ENCODE measurements at regions not wholly inside any gene's neighbourhood (a gene's known extent, or its start where the extent isn't known, plus 50 kb on each side); places are given as distances from the start of the nearest gene placed in this dataset.

DNA sequence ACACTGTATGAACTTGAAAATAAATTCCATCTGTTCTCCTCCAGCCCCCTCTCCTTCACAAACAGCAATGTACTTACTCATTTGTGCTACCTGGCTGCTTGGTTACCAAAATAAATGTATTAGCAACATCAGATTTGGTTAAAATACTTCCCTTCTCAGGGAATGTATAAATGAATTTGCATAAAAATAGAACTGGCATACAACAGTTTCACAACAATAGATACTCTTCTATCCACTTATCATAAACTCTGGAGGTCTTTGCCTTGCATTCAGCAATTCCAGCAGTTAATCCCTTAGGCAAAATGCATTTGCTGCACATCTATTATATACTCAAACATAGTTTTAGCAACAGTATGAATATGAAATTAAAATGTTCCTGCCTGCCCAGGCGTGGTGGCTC lies 658.2 kb downstream of the CENPC start:
- TF ChIP-seq, protein P1, sequence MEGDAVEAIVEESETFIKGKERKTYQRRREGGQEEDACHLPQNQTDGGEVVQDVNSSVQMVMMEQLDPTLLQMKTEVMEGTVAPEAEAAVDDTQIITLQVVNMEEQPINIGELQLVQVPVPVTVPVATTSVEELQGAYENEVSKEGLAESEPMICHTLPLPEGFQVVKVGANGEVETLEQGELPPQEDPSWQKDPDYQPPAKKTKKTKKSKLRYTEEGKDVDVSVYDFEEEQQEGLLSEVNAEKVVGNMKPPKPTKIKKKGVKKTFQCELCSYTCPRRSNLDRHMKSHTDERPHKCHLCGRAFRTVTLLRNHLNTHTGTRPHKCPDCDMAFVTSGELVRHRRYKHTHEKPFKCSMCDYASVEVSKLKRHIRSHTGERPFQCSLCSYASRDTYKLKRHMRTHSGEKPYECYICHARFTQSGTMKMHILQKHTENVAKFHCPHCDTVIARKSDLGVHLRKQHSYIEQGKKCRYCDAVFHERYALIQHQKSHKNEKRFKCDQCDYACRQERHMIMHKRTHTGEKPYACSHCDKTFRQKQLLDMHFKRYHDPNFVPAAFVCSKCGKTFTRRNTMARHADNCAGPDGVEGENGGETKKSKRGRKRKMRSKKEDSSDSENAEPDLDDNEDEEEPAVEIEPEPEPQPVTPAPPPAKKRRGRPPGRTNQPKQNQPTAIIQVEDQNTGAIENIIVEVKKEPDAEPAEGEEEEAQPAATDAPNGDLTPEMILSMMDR (IDR thresholded peaks at IDR 0.05; ENCODE audit: insufficient read depth, low read depth, low read length), result no peak
- TF ChIP-seq EZH2 (IDR thresholded peaks at IDR 0.05; ENCODE audit: insufficient read depth, low read length), result no peak

Data from astrocyte (in vitro differentiated cells and primary cell).